ENCODE measurements at regions not wholly inside any gene's neighbourhood (a gene's known extent, or its start where the extent isn't known, plus 50 kb on each side); places are given as distances from the start of the nearest gene placed in this dataset.

GRCh38 chr2:9057939-9058761 is 54.7 kb upstream of the MBOAT2 start:
- TF ChIP-seq POLR2A (IDR thresholded peaks at IDR 0.05; ENCODE audit: low read length) (no peak), GATA1 (IDR thresholded peaks at IDR 0.05; ENCODE audit: low read depth, low read length) (no peak)

Data from erythroblast (primary cell).